GM18870 (cell line): ENCODE measurements at regions not wholly inside any gene's neighbourhood (a gene's known extent, or its start where the extent isn't known, plus 50 kb on each side); places are given as distances from the start of the nearest gene placed in this dataset.
"Not testable (repeated sequence)": the region's sequence is repeated elsewhere in the genome, so short reads cannot be mapped to it uniquely, and the experiment has no call there.

Experiments used
- ATAC-seq: cut with Tn5 transposase; IDR thresholded peaks from one replicate; pipeline ENCODE4 v1.9.1; 2021; ENCODE audit warnings: moderate library complexity; ENCODE audit not compliant: unreplicated experiment

GRCh38 chr3:165716592-165716991, 120.6 kb downstream of the BCHE start:
- ATAC-seq, result no peak

- ATAC-seq, result no peak
Measured at GRCh38 chr3:165713479-165713878, 123.7 kb downstream of the BCHE start.

- no peak for ATAC-seq
Measured at GRCh38 chr3:165712382-165712781, 124.8 kb downstream of the BCHE start.

- no peak for ATAC-seq
Measured at GRCh38 chr3:165697910-165698309, 139.3 kb downstream of the BCHE start.

GRCh38 chr3:165696496-165696895, 140.7 kb downstream of the BCHE start:
- ATAC-seq, result no peak

GRCh38 chr3:165683947-165684346, 153.3 kb downstream of the BCHE start:
- ATAC-seq, result no peak

- no peak for ATAC-seq
Measured at GRCh38 chr3:165682734-165683133, 154.5 kb downstream of the BCHE start.

GRCh38 chr3:165669967-165670366, 167.3 kb downstream of the BCHE start:
- no peak for ATAC-seq

GRCh38 chr3:165669504-165669903, 167.7 kb downstream of the BCHE start:
- ATAC-seq, result no peak

GRCh38 chr3:165667676-165668075, 169.5 kb downstream of the BCHE start:
- ATAC-seq, result no peak

- no peak for ATAC-seq
Measured at GRCh38 chr3:165658027-165658426, 179.2 kb downstream of the BCHE start.

GRCh38 chr3:165653130-165653778, 184.0 kb downstream of the BCHE start:
- no peak for ATAC-seq

- ATAC-seq, result not testable (repeated sequence)
Measured at GRCh38 chr3:165649282-165649681, 187.9 kb downstream of the BCHE start.

- ATAC-seq, result no peak
Measured at GRCh38 chr3:165645191-165645590, 192.0 kb downstream of the BCHE start.

GRCh38 chr3:165644331-165644730, 192.9 kb downstream of the BCHE start:
- no peak for ATAC-seq

GRCh38 chr3:165643425-165643824, 193.8 kb downstream of the BCHE start:
- ATAC-seq, result no peak

GRCh38 chr3:165642761-165643420, 194.3 kb downstream of the BCHE start:
- ATAC-seq, result no peak

- ATAC-seq, result no peak
Measured at GRCh38 chr3:165641569-165642310, 195.5 kb downstream of the BCHE start.

- ATAC-seq, result no peak
Measured at GRCh38 chr3:165640970-165641369, 196.3 kb downstream of the BCHE start.

GRCh38 chr3:165640031-165640430, 197.2 kb downstream of the BCHE start:
- no peak for ATAC-seq

GRCh38 chr3:165638034-165638433, 199.2 kb downstream of the BCHE start:
- no peak for ATAC-seq

- no peak for ATAC-seq
Measured at GRCh38 chr3:165636684-165637015, 200.6 kb downstream of the BCHE start.
